HG03565 (cell line): ENCODE measurements at regions not wholly inside any gene's neighbourhood (a gene's known extent, or its start where the extent isn't known, plus 50 kb on each side); places are given as distances from the start of the nearest gene placed in this dataset.
"Not testable (repeated sequence)": the region's sequence is repeated elsewhere in the genome, so short reads cannot be mapped to it uniquely, and the experiment has no call there.

Experiments
- ATAC-seq: cut with Tn5 transposase; IDR thresholded peaks from one replicate; pipeline ENCODE4 v1.9.1; 2021; ENCODE audit warnings: mild to moderate bottlenecking, moderate library complexity; ENCODE audit not compliant: unreplicated experiment

- peak; percentile 74 for ATAC-seq
Observed at GRCh38 chr7:9488555-9488954, 1055.1 kb downstream of the NXPH1 start.

GRCh38 chr7:9498303-9498702 lies 1064.9 kb downstream of the NXPH1 start:
- peak; percentile 56 for ATAC-seq

- no peak for ATAC-seq
Observed at GRCh38 chr7:9502269-9502668, 1068.9 kb downstream of the NXPH1 start.

- ATAC-seq: no peak
Observed at GRCh38 chr7:9504678-9505077, 1071.3 kb downstream of the NXPH1 start.

- ATAC-seq: no peak
Observed at GRCh38 chr7:9505516-9505915, 1072.1 kb downstream of the NXPH1 start.

GRCh38 chr7:9507290-9507689 lies 1073.9 kb downstream of the NXPH1 start:
- no peak for ATAC-seq

- ATAC-seq: no peak
Observed at GRCh38 chr7:9516662-9517061, 1083.3 kb downstream of the NXPH1 start.

- no peak for ATAC-seq
Observed at GRCh38 chr7:9523579-9523978, 1090.2 kb downstream of the NXPH1 start.

- not testable (repeated sequence) for ATAC-seq
Observed at GRCh38 chr7:9552431-9552830, 1119.0 kb downstream of the NXPH1 start.

- no peak for ATAC-seq
Observed at GRCh38 chr7:9557853-9558252, 1124.4 kb downstream of the NXPH1 start.

- no peak for ATAC-seq
Observed at GRCh38 chr7:9575716-9576115, 1142.3 kb downstream of the NXPH1 start.

GRCh38 chr7:9582824-9583223 lies 1149.4 kb downstream of the NXPH1 start:
- ATAC-seq: no peak

GRCh38 chr7:9598411-9598810 lies 1165.0 kb downstream of the NXPH1 start:
- no peak for ATAC-seq

- no peak for ATAC-seq
Observed at GRCh38 chr7:9600974-9601373, 1167.6 kb downstream of the NXPH1 start.

GRCh38 chr7:9603291-9603690 lies 1169.9 kb downstream of the NXPH1 start:
- no peak for ATAC-seq

GRCh38 chr7:9608560-9608959 lies 1175.2 kb downstream of the NXPH1 start:
- no peak for ATAC-seq

- not testable (repeated sequence) for ATAC-seq
Observed at GRCh38 chr7:9620899-9621298, 1187.5 kb downstream of the NXPH1 start.

GRCh38 chr7:9621306-9621902 lies 1188.0 kb downstream of the NXPH1 start:
- ATAC-seq: not testable (repeated sequence)

- ATAC-seq: no peak
Observed at GRCh38 chr7:9621927-9622326, 1188.5 kb downstream of the NXPH1 start.

- no peak for ATAC-seq
Observed at GRCh38 chr7:9625953-9626352, 1192.5 kb downstream of the NXPH1 start.

- no peak for ATAC-seq
Observed at GRCh38 chr7:9645756-9646155, 1212.3 kb downstream of the NXPH1 start.

GRCh38 chr7:9657257-9657656 lies 1223.8 kb downstream of the NXPH1 start:
- no peak for ATAC-seq
